Lung (tissue), 11 donors: ENCODE measurements at regions not wholly inside any gene's neighbourhood (a gene's known extent, or its start where the extent isn't known, plus 50 kb on each side); places are given as distances from the start of the nearest gene placed in this dataset.

Experiments
- ATAC-seq: fragments of 200-7000 bp; cut with Tn5 transposase; one replicate; pipeline ENCODE4 v1.9.1; 2020; ENCODE audit warnings: moderate number of reproducible peaks; ENCODE audit not compliant: insufficient read depth, low FRiP score
- DNase-seq, 3 donors: peaks; one replicate each; pipeline ENCODE4 v3.0.0-alpha.2; 2013 to 2017
- H3K27ac ChIP-seq, 2 donors: one replicate each; pipeline ENCODE4 v1.5.1; 2013; ENCODE audit warnings: mild to moderate bottlenecking in 2 of 2, moderate library complexity in 2 of 2, control low read depth in 1 of 2, inconsistent platforms in 1 of 2, low read depth in 1 of 2, low read length in 1 of 2
- H3K27me3 ChIP-seq, 3 donors: one replicate each; pipeline ENCODE4 v1.5.1; 2013; ENCODE audit warnings: low read length in 2 of 3; ENCODE audit not compliant: control insufficient read depth in 3 of 3, insufficient read depth in 3 of 3
- H3K36me3 ChIP-seq, 4 donors: one replicate each; pipeline ENCODE4 v1.5.1; 2013; ENCODE audit warnings: low read length in 4 of 4, mild to moderate bottlenecking in 1 of 4, moderate library complexity in 1 of 4; ENCODE audit not compliant: control insufficient read depth in 4 of 4, insufficient read depth in 4 of 4
- H3K4me1 ChIP-seq, 5 donors: one replicate each; pipeline ENCODE4 v1.5.1; 2013; ENCODE audit warnings: low read length in 5 of 5, mild to moderate bottlenecking in 2 of 5, moderate library complexity in 1 of 5; ENCODE audit not compliant: control insufficient read depth in 5 of 5, insufficient read depth in 5 of 5
- H3K4me3 ChIP-seq: one replicate; pipeline ENCODE4 v1.5.1; 2013; ENCODE audit warnings: mild to moderate bottlenecking, control low read depth, moderate library complexity
- H3K9ac ChIP-seq, 2 donors: one replicate each; pipeline ENCODE4 v1.5.1; 2013; ENCODE audit warnings: low read length in 2 of 2, control low read depth in 1 of 2; ENCODE audit not compliant: insufficient read depth in 1 of 2
- H3K9me3 ChIP-seq, 4 donors: one replicate each; pipeline ENCODE4 v1.5.1; 2013; ENCODE audit warnings: low read length in 3 of 4, mild to moderate bottlenecking in 1 of 4, moderate library complexity in 1 of 4; ENCODE audit not compliant: control insufficient read depth in 4 of 4, insufficient read depth in 3 of 4
- WGBS, 2 donors: extraction: QIAGEN DNeasy Blood & Tissue Kit; methylation state at CpG; one replicate each; pipeline ENCODE4 v1.1.7; 2013; 5-methylcytosine and 5-hydroxymethylcytosine counted together
- TF ChIP-seq, protein P1 (sequence below): IDR thresholded peaks from 2 replicates; pipeline ENCODE4 v1.5.1; 2012; ENCODE audit warnings: mild to moderate bottlenecking; ENCODE audit errors: control extremely low read depth, extremely low read depth
- donor health status: control.
- donor health status: control.
- donor health status: Bipolar disorder and iron deficiency.
- donor health status: healthy.
- donor health status: DM: yes; HTN: yes; CAD: no.

- DNase-seq (peak in 2 of 3 donors; percentile 33 to 56), ATAC-seq (no peak)
- H3K27ac ChIP-seq = no peak overlapping the region
- no peaks in the 10 kb centered on the region for H3K27me3 ChIP-seq
- WGBS, 2 donors = 89 to 91% methylated on average over 7 of the region's 7 CpGs
- no peaks in the 10 kb centered on the region for H3K36me3 ChIP-seq
- H3K4me3 ChIP-seq = no peak overlapping the region
- H3K9ac ChIP-seq = no peak overlapping the region
- H3K9me3 ChIP-seq = no peaks in the 10 kb centered on the region
- TF ChIP-seq, protein P1, sequence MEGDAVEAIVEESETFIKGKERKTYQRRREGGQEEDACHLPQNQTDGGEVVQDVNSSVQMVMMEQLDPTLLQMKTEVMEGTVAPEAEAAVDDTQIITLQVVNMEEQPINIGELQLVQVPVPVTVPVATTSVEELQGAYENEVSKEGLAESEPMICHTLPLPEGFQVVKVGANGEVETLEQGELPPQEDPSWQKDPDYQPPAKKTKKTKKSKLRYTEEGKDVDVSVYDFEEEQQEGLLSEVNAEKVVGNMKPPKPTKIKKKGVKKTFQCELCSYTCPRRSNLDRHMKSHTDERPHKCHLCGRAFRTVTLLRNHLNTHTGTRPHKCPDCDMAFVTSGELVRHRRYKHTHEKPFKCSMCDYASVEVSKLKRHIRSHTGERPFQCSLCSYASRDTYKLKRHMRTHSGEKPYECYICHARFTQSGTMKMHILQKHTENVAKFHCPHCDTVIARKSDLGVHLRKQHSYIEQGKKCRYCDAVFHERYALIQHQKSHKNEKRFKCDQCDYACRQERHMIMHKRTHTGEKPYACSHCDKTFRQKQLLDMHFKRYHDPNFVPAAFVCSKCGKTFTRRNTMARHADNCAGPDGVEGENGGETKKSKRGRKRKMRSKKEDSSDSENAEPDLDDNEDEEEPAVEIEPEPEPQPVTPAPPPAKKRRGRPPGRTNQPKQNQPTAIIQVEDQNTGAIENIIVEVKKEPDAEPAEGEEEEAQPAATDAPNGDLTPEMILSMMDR = no peak
- H3K4me1 ChIP-seq = peaks cover 0 to 22% (median 0%) of the 10 kb centered on the region in 5 donors
Measured at GRCh38 chr10:4437061-4437460, 388.9 kb upstream of the AKR1E2 start.

GRCh38 chr10:4436103-4436502 lies 389.9 kb upstream of the AKR1E2 start:
- Histone ChIP-seq H3K36me3 (no peaks in the 10 kb centered on the region), H3K4me1 (peaks cover 0 to 22% (median 0%) of the 10 kb centered on the region in 5 donors), H3K4me3 (no peak overlapping the region), H3K27ac (no peak overlapping the region), H3K27me3 (no peaks in the 10 kb centered on the region), H3K9ac (no peak overlapping the region), H3K9me3 (no peaks in the 10 kb centered on the region)
- TF ChIP-seq, protein P1 = no peak
- DNase-seq (no peak), ATAC-seq (no peak)

GRCh38 chr10:4434516-4435071 lies 391.4 kb upstream of the AKR1E2 start:
- Histone ChIP-seq H3K27ac (no peak overlapping the region), H3K4me3 (no peak overlapping the region), H3K9ac (no peak overlapping the region), H3K9me3 (no peaks in the 10 kb centered on the region), H3K27me3 (no peaks in the 10 kb centered on the region), H3K36me3 (no peaks in the 10 kb centered on the region), H3K4me1 (peaks cover 0 to 28% (median 0%) of the 10 kb centered on the region in 5 donors)
- ATAC-seq = no peak
- TF ChIP-seq, protein P1 = no peak
- WGBS, 2 donors = 85 to 91% methylated on average over 3 of the region's 3 CpGs
- DNase-seq = peak in 1 of 3 donors; percentile 46

GRCh38 chr10:4434105-4434504 lies 391.9 kb upstream of the AKR1E2 start:
- Histone ChIP-seq H3K4me3 (no peak overlapping the region), H3K9me3 (no peaks in the 10 kb centered on the region), H3K4me1 (peaks cover 0 to 33% (median 0%) of the 10 kb centered on the region in 5 donors), H3K36me3 (no peaks in the 10 kb centered on the region), H3K27ac (no peak overlapping the region), H3K27me3 (no peaks in the 10 kb centered on the region), H3K9ac (no peak overlapping the region)
- TF ChIP-seq, protein P1 = no peak
- no peak for ATAC-seq
- no peak for DNase-seq
- WGBS, 2 donors = 98 to 99% methylated on average over 3 of the region's 3 CpGs
